ENCODE measurements at regions not wholly inside any gene's neighbourhood (a gene's known extent, or its start where the extent isn't known, plus 50 kb on each side); places are given as distances from the start of the nearest gene placed in this dataset.

- no peak for TF ChIP-seq CTCF (IDR thresholded peaks at IDR 0.05)
- no peak for TF ChIP-seq POLR2A (IDR thresholded peaks at IDR 0.05)
Observed at GRCh38 chr4:176879380-176880116, 86.8 kb upstream of the VEGFC start.

Measured in adrenal gland (tissue), 5 donors.